ENCODE measurements at regions not wholly inside any gene's neighbourhood (a gene's known extent, or its start where the extent isn't known, plus 50 kb on each side); places are given as distances from the start of the nearest gene placed in this dataset.

- no peak for TF ChIP-seq CTCF (IDR thresholded peaks at IDR 0.05)
- no peak for TF ChIP-seq POLR2A (IDR thresholded peaks at IDR 0.05)
- TF ChIP-seq POLR2AphosphoS5 (IDR thresholded peaks at IDR 0.05): no peak
Observed at GRCh38 chr6:144729502-144729901, 444.4 kb downstream of the UTRN start.

Data from gastroesophageal sphincter (tissue), 3 donors.